ENCODE measurements at regions not wholly inside any gene's neighbourhood (a gene's known extent, or its start where the extent isn't known, plus 50 kb on each side); places are given as distances from the start of the nearest gene placed in this dataset.

GRCh38 chr22:27203276-27203660, 545.9 kb downstream of the MIAT start:
- Histone ChIP-seq H3K14ac (ENCODE audit: insufficient read length) (no peak overlapping the region), H3K79me2 (ENCODE audit: control insufficient read depth in 1 of 2, insufficient read depth in 2 of 2, low read length in 2 of 2) (no peaks in the 10 kb centered on the region), H3K36me3 (ENCODE audit: control insufficient read depth in 2 of 4, insufficient read depth in 4 of 4, low read length in 3 of 4) (no peaks in the 10 kb centered on the region), H2BK20ac (ENCODE audit: low read length) (peak overlapping the region; percentile 94; the same call in 1 of the 2 replicates), H2BK12ac (ENCODE audit: low read depth, low read length) (no peak overlapping the region), H3K23ac (ENCODE audit: insufficient read length) (no peak overlapping the region), H3K23me2 (ENCODE audit: low read depth, low read length) (peaks cover 1% of the 10 kb centered on the region; the same call in 1 of the 2 replicates), H3K9me3 (ENCODE audit: insufficient read depth in 2 of 2, low read depth in 1 of 2, low read length in 1 of 2) (no peaks in the 10 kb centered on the region), H3K4ac (replicated peaks; ENCODE audit: insufficient read length, low read depth, low read length) (no peak overlapping the region), H3K56ac (replicated peaks; ENCODE audit: insufficient read length, low read depth, low read length) (no peak overlapping the region), H3K27me3 (replicated peaks in 1 of 4; ENCODE audit: control insufficient read depth in 3 of 4, extremely low read depth in 1 of 4, insufficient read depth in 3 of 4, low read length in 3 of 4) (peaks cover 0 to 2% (median 0%) of the 10 kb centered on the region in 4 experiments; a peak in 1 of 7 replicates), H2BK5ac (ENCODE audit: low read depth, low read length) (peak overlapping the region; percentile 25; the same call in 1 of the 2 replicates), H2BK15ac (ENCODE audit: low read length) (peak overlapping the region; percentile 48), H3K9ac (replicated peaks in 1 of 4; ENCODE audit: extremely low read depth in 1 of 4, low read depth in 3 of 4, low read length in 3 of 4) (no peak overlapping the region), H3K4me2 (ENCODE audit: insufficient read depth in 1 of 2, low read depth in 2 of 2, low read length in 2 of 2) (peak overlapping the region in 1 of 2 experiments; percentile 47; a peak in 1 of 4 replicates), H2BK120ac (replicated peaks; ENCODE audit: low read depth, low read length) (peak overlapping the region; percentile 81), H3K4me1 (replicated peaks in 1 of 4; ENCODE audit: control insufficient read depth in 3 of 4, insufficient read depth in 4 of 4, low read length in 3 of 4) (peaks cover 0 to 9% (median 7%) of the 10 kb centered on the region in 4 experiments; a peak in 6 of 7 replicates), H2AFZ (ENCODE audit: low read length) (no peak overlapping the region), H2AK5ac (ENCODE audit: low read depth, low read length) (no peak overlapping the region), H4K91ac (replicated peaks; ENCODE audit: insufficient read length, low read length) (peak overlapping the region; percentile 54), H4K20me1 (replicated peaks in 1 of 2; ENCODE audit: control insufficient read depth in 1 of 2, insufficient read depth in 2 of 2, low read length in 2 of 2) (no peaks in the 10 kb centered on the region), H4K8ac (ENCODE audit: extremely low read depth, insufficient read depth, low read length) (no peak overlapping the region), H3K4me3 (ENCODE audit: extremely low read depth in 1 of 4, insufficient read depth in 2 of 4, low read depth in 3 of 4, low read length in 4 of 4) (peak overlapping the region in 1 of 4 experiments; percentile 30; a peak in 1 of 8 replicates), H3K18ac (ENCODE audit: extremely low read depth, low read length) (peak overlapping the region; percentile 43; the same call in 1 of the 2 replicates), H3K27ac (ENCODE audit: low read depth, low read length) (no peak overlapping the region), H4K5ac (ENCODE audit: insufficient read length, low read depth, low read length) (no peak overlapping the region), H3K79me1 (ENCODE audit: low read depth, low read length) (no peaks in the 10 kb centered on the region)
- ChIA-PET CTCF (ENCODE audit: partially characterized antibody) (no interaction called here), POLR2A (ENCODE audit: partially characterized antibody) (no interaction called here)
- DNase-seq (ENCODE audit: low read depth in 1 of 2, low spot score in 2 of 2), result no peak
- FAIRE-seq, result no peak
- 92% methylated on average over 2 of the region's 2 CpGs; no CpG with 5 or more reads in 1 of the 2 experiments for WGBS, 2 experiments (ENCODE audit: extremely low coverage in 1 of 2, insufficient coverage in 1 of 2, insufficient read length in 1 of 2, insufficient replicate concordance in 2 of 2, low coverage in 1 of 2, low lambda C conversion rate in 2 of 2, missing lambda C conversion rate in 1 of 2)
- TF ChIP-seq SIX5 (IDR thresholded peaks at IDR 0.05; ENCODE audit: low read depth, low read length), result no peak
- no peak for TF ChIP-seq RBBP5 (IDR thresholded peaks at IDR 0.05; ENCODE audit: borderline replicate concordance, low read depth, low read length)
- no peak for TF ChIP-seq ZNF274 (IDR thresholded peaks at IDR 0.05; ENCODE audit: borderline replicate concordance, extremely low read depth, low read length)
- no peak for TF ChIP-seq TEAD4 (IDR thresholded peaks at IDR 0.05; ENCODE audit: low read depth, low read length)
- no peak for TF ChIP-seq BRCA1 (IDR thresholded peaks at IDR 0.05; ENCODE audit: low read depth, low read length)
- TF ChIP-seq EZH2 (IDR thresholded peaks at IDR 0.05; ENCODE audit: low read depth, low read length, severe bottlenecking), result no peak
- no peak for TF ChIP-seq POLR2AphosphoS5 (IDR thresholded peaks at IDR 0.05; ENCODE audit: low read depth, low read length)
- no peak for TF ChIP-seq RNF2 (IDR thresholded peaks at IDR 0.05; ENCODE audit: borderline replicate concordance, low read depth, low read length, missing control alignments, poor library complexity, severe bottlenecking)
- TF ChIP-seq RFX5 (IDR thresholded peaks at IDR 0.05; ENCODE audit: borderline replicate concordance, low read depth, low read length), result no peak
- no peak for TF ChIP-seq EGR1 (IDR thresholded peaks at IDR 0.05; ENCODE audit: borderline replicate concordance, low read depth, low read length)
- no peak for TF ChIP-seq ATF3 (IDR thresholded peaks at IDR 0.05; ENCODE audit: insufficient read depth, low read depth, low read length)
- TF ChIP-seq MAX (IDR thresholded peaks at IDR 0.05), result no peak
- no peak for TF ChIP-seq MAFK (IDR thresholded peaks at IDR 0.05; ENCODE audit: low read depth, low read length)
- no peak for TF ChIP-seq BCL11A (IDR thresholded peaks at IDR 0.05; ENCODE audit: low read depth in 2 of 2, low read length in 2 of 2)

Data from H1 (cell line).